ENCODE measurements at regions not wholly inside any gene's neighbourhood (a gene's known extent, or its start where the extent isn't known, plus 50 kb on each side); places are given as distances from the start of the nearest gene placed in this dataset.
"Not testable (repeated sequence)": the region's sequence is repeated elsewhere in the genome, so short reads cannot be mapped to it uniquely, and the experiment has no call there.

GRCh38 chr3:174457758-174458157 lies 401.4 kb upstream of the NAALADL2 start:
- DNase-seq, result no peak

- no peak for DNase-seq
These were observed 398.3 kb upstream of the NAALADL2 start for GRCh38 chr3:174460831-174461230.

GRCh38 chr3:174462916-174463315 lies 396.2 kb upstream of the NAALADL2 start:
- no peak for DNase-seq

GRCh38 chr3:174465177-174465576 lies 394.0 kb upstream of the NAALADL2 start:
- no peak for DNase-seq

- DNase-seq, result no peak
These were observed 392.6 kb upstream of the NAALADL2 start for GRCh38 chr3:174466471-174467054.

- DNase-seq, result no peak
These were observed 381.6 kb upstream of the NAALADL2 start for GRCh38 chr3:174477491-174477890.

GRCh38 chr3:174480767-174481166 lies 378.4 kb upstream of the NAALADL2 start:
- DNase-seq, result no peak

GRCh38 chr3:174482541-174482940 lies 376.6 kb upstream of the NAALADL2 start:
- no peak for DNase-seq

- DNase-seq, result no peak
These were observed 375.9 kb upstream of the NAALADL2 start for GRCh38 chr3:174483254-174483653.

GRCh38 chr3:174483856-174484255 lies 375.3 kb upstream of the NAALADL2 start:
- not testable (repeated sequence) for DNase-seq

GRCh38 chr3:174488527-174488926 lies 370.6 kb upstream of the NAALADL2 start:
- DNase-seq, result no peak

- DNase-seq, result peak in 2 of 3 donors; percentile 13 to 30
These were observed 363.8 kb upstream of the NAALADL2 start for GRCh38 chr3:174495311-174495710.

- DNase-seq, result peak in 1 of 3 donors; percentile 23
These were observed 363.2 kb upstream of the NAALADL2 start for GRCh38 chr3:174495928-174496327.

- peak in 2 of 3 donors; percentile 20 to 28 for DNase-seq
These were observed 360.5 kb upstream of the NAALADL2 start for GRCh38 chr3:174498638-174499037.

GRCh38 chr3:174505266-174505665 lies 353.9 kb upstream of the NAALADL2 start:
- no peak for DNase-seq

GRCh38 chr3:174524203-174524602 lies 334.9 kb upstream of the NAALADL2 start:
- no peak for DNase-seq

- DNase-seq, result no peak
These were observed 329.8 kb upstream of the NAALADL2 start for GRCh38 chr3:174529298-174529697.

- DNase-seq, result no peak
These were observed 327.7 kb upstream of the NAALADL2 start for GRCh38 chr3:174531262-174531982.

GRCh38 chr3:174532216-174532615 lies 326.9 kb upstream of the NAALADL2 start:
- no peak for DNase-seq

GRCh38 chr3:174532776-174533175 lies 326.4 kb upstream of the NAALADL2 start:
- no peak for DNase-seq

GRCh38 chr3:174533286-174533685 lies 325.8 kb upstream of the NAALADL2 start:
- peak in 1 of 3 donors; percentile 57 for DNase-seq

GRCh38 chr3:174536319-174536718 lies 322.8 kb upstream of the NAALADL2 start:
- DNase-seq, result peak in 1 of 3 donors; percentile 8

GRCh38 chr3:174538151-174538550 lies 321.0 kb upstream of the NAALADL2 start:
- peak in 1 of 3 donors; percentile 13 for DNase-seq

Measured in muscle of back (tissue), 3 donors.